ENCODE measurements at regions not wholly inside any gene's neighbourhood (a gene's known extent, or its start where the extent isn't known, plus 50 kb on each side); places are given as distances from the start of the nearest gene placed in this dataset.

DNA sequence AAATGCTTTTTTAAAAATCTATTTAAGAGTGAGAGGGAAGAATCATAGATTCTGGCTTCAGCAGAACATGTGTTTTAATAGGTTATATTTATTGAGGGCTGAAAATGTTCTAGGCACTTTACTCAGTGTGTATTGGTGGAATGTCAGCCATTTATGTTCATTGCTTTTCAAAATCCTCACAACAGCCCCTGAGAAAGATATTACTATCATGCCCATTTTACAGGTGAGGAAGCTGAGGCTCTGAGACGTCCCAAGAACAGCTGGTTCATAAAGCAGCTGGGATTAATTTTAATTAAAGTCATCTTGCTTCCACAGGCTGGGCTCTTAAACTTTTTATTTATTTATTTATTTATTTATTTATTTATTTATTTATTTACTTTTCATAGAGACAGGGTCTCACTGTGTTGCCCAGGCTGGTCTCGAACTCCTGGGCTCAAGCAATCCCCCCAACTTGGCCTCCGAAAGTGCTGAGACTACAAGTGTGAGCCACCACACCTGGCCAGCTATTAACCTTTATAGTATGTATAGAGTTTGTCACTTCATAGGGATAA, 364.6 kb downstream of the SHQ1 start:
- TF ChIP-seq YY1 (IDR thresholded peaks at IDR 0.05; ENCODE audit: low read depth, low read length), result no peak
- TF ChIP-seq EP300 (IDR thresholded peaks at IDR 0.05; ENCODE audit: borderline replicate concordance in 1 of 2, low read depth in 2 of 2, low read length in 2 of 2), result no peak
- TF ChIP-seq CTCF (IDR thresholded peaks at IDR 0.05; ENCODE audit: control extremely low read depth in 1 of 3, insufficient read depth in 1 of 3, low read depth in 1 of 3, low read length in 3 of 3), result no peak
- no peak for TF ChIP-seq TBP (IDR thresholded peaks at IDR 0.05; ENCODE audit: low read depth, low read length)
- no peak for TF ChIP-seq GABPA (IDR thresholded peaks at IDR 0.05; ENCODE audit: borderline replicate concordance, insufficient read depth, low read length)
- H4K91ac ChIP-seq (replicated peaks; ENCODE audit: insufficient read length, low read length), result no peak overlapping the region
- no peaks in the 10 kb centered on the region for H3K79me2 ChIP-seq (ENCODE audit: control insufficient read depth in 1 of 2, insufficient read depth in 2 of 2, low read length in 2 of 2)
- no peaks in the 10 kb centered on the region for H3K23me2 ChIP-seq (ENCODE audit: low read depth, low read length)
- no peak overlapping the region for H2BK20ac ChIP-seq (ENCODE audit: low read length)
- H3K14ac ChIP-seq (ENCODE audit: insufficient read length), result no peak overlapping the region
- H4K8ac ChIP-seq (ENCODE audit: extremely low read depth, insufficient read depth, low read length), result no peak overlapping the region
- FAIRE-seq (no peak), DNase-seq (ENCODE audit: low read depth in 1 of 2, low spot score in 2 of 2) (no peak)
- no peak overlapping the region for H2AFZ ChIP-seq (ENCODE audit: low read length)
- no peak overlapping the region for H3K9ac ChIP-seq (replicated peaks in 1 of 4; ENCODE audit: extremely low read depth in 1 of 4, low read depth in 3 of 4, low read length in 3 of 4)
- H2BK12ac ChIP-seq (ENCODE audit: low read depth, low read length), result no peak overlapping the region
- no peak overlapping the region for H3K18ac ChIP-seq (ENCODE audit: extremely low read depth, low read length)
- no peaks in the 10 kb centered on the region for H4K20me1 ChIP-seq (replicated peaks in 1 of 2; ENCODE audit: control insufficient read depth in 1 of 2, insufficient read depth in 2 of 2, low read length in 2 of 2)
- WGBS, 2 experiments (ENCODE audit: extremely low coverage in 1 of 2, insufficient coverage in 1 of 2, insufficient read length in 1 of 2, insufficient replicate concordance in 2 of 2, low coverage in 1 of 2, low lambda C conversion rate in 2 of 2, missing lambda C conversion rate in 1 of 2), result 93% methylated on average over 3 of the region's 3 CpGs; no CpG with 5 or more reads in 1 of the 2 experiments
- H3K4me2 ChIP-seq (ENCODE audit: insufficient read depth in 1 of 2, low read depth in 2 of 2, low read length in 2 of 2), result no peak overlapping the region
- H2BK120ac ChIP-seq (replicated peaks; ENCODE audit: low read depth, low read length), result no peak overlapping the region
- no peak overlapping the region for H2BK15ac ChIP-seq (ENCODE audit: low read length)
- H3K4me1 ChIP-seq (replicated peaks in 1 of 4; ENCODE audit: control insufficient read depth in 3 of 4, insufficient read depth in 4 of 4, low read length in 3 of 4), result peaks cover 6 to 20% (median 12%) of the 10 kb centered on the region in 4 experiments
- H3K36me3 ChIP-seq (ENCODE audit: control insufficient read depth in 2 of 4, insufficient read depth in 4 of 4, low read length in 3 of 4), result no peaks in the 10 kb centered on the region
- H3K27ac ChIP-seq (ENCODE audit: low read depth, low read length), result no peak overlapping the region
- no peaks in the 10 kb centered on the region; a peak in 2 of 7 replicates for H3K27me3 ChIP-seq (replicated peaks in 1 of 4; ENCODE audit: control insufficient read depth in 3 of 4, extremely low read depth in 1 of 4, insufficient read depth in 3 of 4, low read length in 3 of 4)
- H2AK5ac ChIP-seq (ENCODE audit: low read depth, low read length), result no peak overlapping the region
- no peak overlapping the region for H4K5ac ChIP-seq (ENCODE audit: insufficient read length, low read depth, low read length)
- no peak overlapping the region for H2BK5ac ChIP-seq (ENCODE audit: low read depth, low read length)
- no peaks in the 10 kb centered on the region for H3K9me3 ChIP-seq (ENCODE audit: insufficient read depth in 2 of 2, low read depth in 1 of 2, low read length in 1 of 2)
- no peak overlapping the region for H3K4me3 ChIP-seq (ENCODE audit: extremely low read depth in 1 of 4, insufficient read depth in 2 of 4, low read depth in 3 of 4, low read length in 4 of 4)
- H3K79me1 ChIP-seq (ENCODE audit: low read depth, low read length), result no peaks in the 10 kb centered on the region
- H3K4ac ChIP-seq (replicated peaks; ENCODE audit: insufficient read length, low read depth, low read length), result no peak overlapping the region
- no peak overlapping the region for H3K23ac ChIP-seq (ENCODE audit: insufficient read length)
- ChIA-PET POLR2A (ENCODE audit: partially characterized antibody) (interaction anchor here (1.1 kb wide), 1 partner anchor 64 kb away, joined by 3 read pairs; no protein-coding TSS in a partner anchor), CTCF (ENCODE audit: partially characterized antibody) (interaction anchor here (0.6 to 1.1 kb wide), 3 partner anchors 44 to 136 kb away, joined by 3 to 4 read pairs (median 3); no protein-coding TSS in a partner anchor)
- H3K56ac ChIP-seq (replicated peaks; ENCODE audit: insufficient read length, low read depth, low read length), result no peak overlapping the region

Measured in H1 (cell line).